Fibroblast of lung (primary cell): ENCODE measurements at regions not wholly inside any gene's neighbourhood (a gene's known extent, or its start where the extent isn't known, plus 50 kb on each side); places are given as distances from the start of the nearest gene placed in this dataset.

Experiments
- CTCF ChIP-seq, 2 donors: IDR thresholded peaks in 1 of 2; conservative IDR thresholded peaks in 1 of 2; 1 replicate in 1 of 2; 2 replicates in 1 of 2; pipeline ENCODE4 v1.5.1; 2011 to 2012; ENCODE audit warnings: low read length in 2 of 2, control low read depth in 1 of 2, inconsistent platforms in 1 of 2, low read depth in 1 of 2, mild to moderate bottlenecking in 1 of 2
- EZH2 ChIP-seq: IDR thresholded peaks from 2 replicates; pipeline ENCODE4 v1.5.1; 2012; ENCODE audit warnings: low read length, control low read depth, mild to moderate bottlenecking; ENCODE audit errors: missing control alignments

DNA sequence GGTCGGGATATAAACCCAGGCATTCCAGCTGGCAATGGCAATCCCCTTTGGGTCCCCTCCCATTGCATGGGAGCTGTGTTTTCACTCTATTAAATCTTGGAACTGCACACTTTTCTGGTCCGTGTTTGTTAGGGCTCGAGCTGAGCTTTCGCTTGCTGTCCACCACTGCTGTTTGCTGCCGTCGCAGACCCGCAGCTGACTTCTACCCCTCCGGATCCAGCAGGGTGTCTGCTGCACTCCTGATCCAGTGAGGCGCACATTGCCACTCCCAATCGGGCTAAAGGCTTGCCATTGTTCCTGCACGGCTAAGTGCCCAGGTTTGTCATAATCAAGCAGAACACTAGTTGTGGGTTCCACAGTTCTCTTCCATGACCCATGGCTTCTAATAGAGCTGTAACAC, 1322.1 kb downstream of the ADGRL3 start:
- TF ChIP-seq CTCF (conservative IDR thresholded peaks at IDR 0.05 in 1 of 2, IDR thresholded peaks at IDR 0.05 in 1 of 2; ENCODE audit: low read depth in 1 of 2, low read length in 2 of 2), result no peak
- TF ChIP-seq EZH2, result no peak
